Tibial nerve (tissue), 4 donors: ENCODE measurements at regions not wholly inside any gene's neighbourhood (a gene's known extent, or its start where the extent isn't known, plus 50 kb on each side); places are given as distances from the start of the nearest gene placed in this dataset.

Experiments used
- DNase-seq, 2 donors: peaks; one replicate each; pipeline ENCODE4 v3.0.0-alpha.2; 2019; ENCODE audit warnings: low spot score in 2 of 2
- H3K27ac ChIP-seq, 4 donors: fragments of 200-600 bp; sonication (generic) in 3 of 4; one replicate each; pipeline ENCODE4 v1.5.1; 2017 to 2019; ENCODE audit warnings: mild to moderate bottlenecking in 1 of 4
- H3K27me3 ChIP-seq, 2 donors: fragments of 200-600 bp; sonication (generic) in 1 of 2; one replicate each; pipeline versions ENCODE4 v1.5.1 to v1.6.0; 2017 to 2019
- H3K36me3 ChIP-seq, 3 donors: fragments of 200-600 bp; sonication (generic); one replicate each; pipeline ENCODE4 v1.5.1; 2018 to 2019
- H3K4me1 ChIP-seq, 4 donors: fragments of 200-600 bp; sonication (generic) in 3 of 4; one replicate each; pipeline ENCODE4 v1.5.1; 2017 to 2019
- H3K4me3 ChIP-seq, 4 donors: fragments of 200-600 bp; sonication (generic) in 3 of 4; one replicate each; pipeline ENCODE4 v1.5.1; 2017 to 2019; ENCODE audit warnings: mild to moderate bottlenecking in 1 of 4, moderate library complexity in 1 of 4
- H3K9me3 ChIP-seq, 4 donors: fragments of 200-600 bp; sonication (generic) in 3 of 4; one replicate each; pipeline ENCODE4 v1.5.1; 2017 to 2019
- EP300 ChIP-seq, 2 donors: sonication (generic); formaldehyde crosslinking; IDR thresholded peaks; one replicate each; pipeline ENCODE4 v1.6.1; 2017; ENCODE audit warnings: antibody characterized with exemption in 2 of 2, mild to moderate bottlenecking in 1 of 2
- POLR2A ChIP-seq, 2 donors: fragments of 450-650 bp; IDR thresholded peaks; one replicate each; pipeline ENCODE4 v1.6.1; 2017; ENCODE audit warnings: antibody characterized with exemption in 2 of 2, mild to moderate bottlenecking in 2 of 2, moderate library complexity in 2 of 2
- WGBS, 2 donors: methylation state at CpG; one replicate each; pipeline ENCODE4 v1.1.5; 2018; 5-methylcytosine and 5-hydroxymethylcytosine counted together
- TF ChIP-seq, protein P1 (sequence below), 5 experiments: fragments of 200-600 bp in 3 of 5; fragments of 450-650 bp in 2 of 5; sonication (generic) in 3 of 5; IDR thresholded peaks; one replicate each; pipeline ENCODE4 v1.5.1; 2016 to 2019; ENCODE audit warnings: antibody characterized with exemption in 5 of 5, mild to moderate bottlenecking in 3 of 5, moderate library complexity in 2 of 5

DNA sequence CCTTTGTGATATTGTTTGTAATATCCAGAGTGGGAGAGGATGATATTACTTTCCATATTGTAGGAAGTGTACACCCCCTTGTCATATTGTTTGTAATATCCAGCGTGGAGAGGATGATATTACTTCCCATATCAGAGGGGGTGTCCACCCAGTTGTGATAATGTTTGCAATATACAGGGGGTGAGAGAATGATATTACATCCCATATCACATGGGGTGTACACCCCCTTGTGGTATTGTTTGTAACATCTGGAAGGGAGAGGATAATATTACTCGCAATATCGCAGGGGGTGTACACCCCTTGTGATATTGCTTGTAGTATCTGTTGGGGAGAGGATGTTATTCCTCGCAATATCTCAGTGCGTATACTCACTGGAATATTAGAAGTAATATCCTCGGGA lies 61.5 kb downstream of the PRSS23 start:
- Histone ChIP-seq H3K4me1 (no peaks in the 10 kb centered on the region), H3K9me3 (no peaks in the 10 kb centered on the region), H3K27ac (no peak overlapping the region), H3K27me3 (no peaks in the 10 kb centered on the region), H3K4me3 (no peak overlapping the region), H3K36me3 (no peaks in the 10 kb centered on the region)
- TF ChIP-seq EP300 (IDR thresholded peaks at IDR 0.05) (no peak), POLR2A (IDR thresholded peaks at IDR 0.05) (no peak)
- TF ChIP-seq, protein P1, sequence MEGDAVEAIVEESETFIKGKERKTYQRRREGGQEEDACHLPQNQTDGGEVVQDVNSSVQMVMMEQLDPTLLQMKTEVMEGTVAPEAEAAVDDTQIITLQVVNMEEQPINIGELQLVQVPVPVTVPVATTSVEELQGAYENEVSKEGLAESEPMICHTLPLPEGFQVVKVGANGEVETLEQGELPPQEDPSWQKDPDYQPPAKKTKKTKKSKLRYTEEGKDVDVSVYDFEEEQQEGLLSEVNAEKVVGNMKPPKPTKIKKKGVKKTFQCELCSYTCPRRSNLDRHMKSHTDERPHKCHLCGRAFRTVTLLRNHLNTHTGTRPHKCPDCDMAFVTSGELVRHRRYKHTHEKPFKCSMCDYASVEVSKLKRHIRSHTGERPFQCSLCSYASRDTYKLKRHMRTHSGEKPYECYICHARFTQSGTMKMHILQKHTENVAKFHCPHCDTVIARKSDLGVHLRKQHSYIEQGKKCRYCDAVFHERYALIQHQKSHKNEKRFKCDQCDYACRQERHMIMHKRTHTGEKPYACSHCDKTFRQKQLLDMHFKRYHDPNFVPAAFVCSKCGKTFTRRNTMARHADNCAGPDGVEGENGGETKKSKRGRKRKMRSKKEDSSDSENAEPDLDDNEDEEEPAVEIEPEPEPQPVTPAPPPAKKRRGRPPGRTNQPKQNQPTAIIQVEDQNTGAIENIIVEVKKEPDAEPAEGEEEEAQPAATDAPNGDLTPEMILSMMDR (IDR thresholded peaks at IDR 0.05) = no peak
- no peak for DNase-seq
- WGBS, 2 donors = 95% methylated on average over 6 of the region's 6 CpGs

DNA sequence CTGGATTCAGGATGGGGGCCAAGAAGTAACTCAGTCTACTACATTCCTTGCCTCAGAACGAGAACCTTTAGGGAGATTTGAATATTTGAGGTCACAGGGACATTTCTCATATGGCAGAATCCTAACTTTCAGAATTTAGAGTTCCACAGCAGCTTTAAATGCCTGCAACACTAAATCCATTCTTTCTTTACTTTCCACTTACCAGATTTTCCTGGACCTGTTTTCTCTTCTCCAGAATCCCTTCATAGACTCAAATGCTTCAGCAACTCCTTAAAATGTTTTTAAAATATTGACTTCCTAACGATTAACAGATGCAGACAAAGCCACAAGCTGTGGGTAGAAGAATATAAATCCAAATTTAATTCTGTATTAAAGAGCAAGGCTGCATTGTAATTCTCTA lies 63.1 kb downstream of the PRSS23 start:
- Histone ChIP-seq H3K27ac (no peak overlapping the region), H3K4me1 (no peaks in the 10 kb centered on the region), H3K27me3 (no peaks in the 10 kb centered on the region), H3K4me3 (no peak overlapping the region), H3K36me3 (no peaks in the 10 kb centered on the region), H3K9me3 (no peaks in the 10 kb centered on the region)
- WGBS, 2 donors = 35 to 38% methylated on average over 2 of the region's 2 CpGs
- TF ChIP-seq EP300 (IDR thresholded peaks at IDR 0.05) (no peak), POLR2A (IDR thresholded peaks at IDR 0.05) (no peak)
- TF ChIP-seq, protein P1 (IDR thresholded peaks at IDR 0.05) = no peak
- DNase-seq = no peak

DNA sequence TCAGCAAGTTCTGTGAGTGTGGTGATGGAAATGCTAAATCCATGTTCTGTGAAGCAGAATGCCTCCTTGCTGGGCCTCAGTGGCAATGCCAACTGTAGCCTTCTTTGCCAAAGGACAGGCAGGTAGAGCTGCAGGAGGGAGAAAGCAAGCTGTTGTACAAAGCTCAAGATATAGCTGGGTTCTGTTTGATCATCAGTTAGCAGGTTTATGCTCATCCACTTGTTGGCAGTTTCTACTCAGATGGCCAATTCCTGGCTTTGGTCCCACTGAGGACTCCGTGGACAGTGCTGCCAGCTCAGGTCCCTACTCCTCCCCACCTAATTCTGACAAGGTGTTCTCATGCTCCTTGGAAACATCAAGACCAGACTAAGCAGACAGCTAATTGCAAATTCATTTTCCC lies 65.1 kb downstream of the PRSS23 start:
- Histone ChIP-seq H3K4me1 (peaks cover 0 to 7% (median 0%) of the 10 kb centered on the region in 4 donors), H3K27ac (no peak overlapping the region), H3K27me3 (no peaks in the 10 kb centered on the region), H3K4me3 (no peak overlapping the region), H3K9me3 (no peaks in the 10 kb centered on the region), H3K36me3 (no peaks in the 10 kb centered on the region)
- TF ChIP-seq POLR2A (IDR thresholded peaks at IDR 0.05) (no peak), EP300 (IDR thresholded peaks at IDR 0.05) (no peak)
- TF ChIP-seq, protein P1 (IDR thresholded peaks at IDR 0.05) = no peak
- DNase-seq = no peak
- 94 to 100% methylated on average over 1 of the region's 1 CpG for WGBS, 2 donors

DNA sequence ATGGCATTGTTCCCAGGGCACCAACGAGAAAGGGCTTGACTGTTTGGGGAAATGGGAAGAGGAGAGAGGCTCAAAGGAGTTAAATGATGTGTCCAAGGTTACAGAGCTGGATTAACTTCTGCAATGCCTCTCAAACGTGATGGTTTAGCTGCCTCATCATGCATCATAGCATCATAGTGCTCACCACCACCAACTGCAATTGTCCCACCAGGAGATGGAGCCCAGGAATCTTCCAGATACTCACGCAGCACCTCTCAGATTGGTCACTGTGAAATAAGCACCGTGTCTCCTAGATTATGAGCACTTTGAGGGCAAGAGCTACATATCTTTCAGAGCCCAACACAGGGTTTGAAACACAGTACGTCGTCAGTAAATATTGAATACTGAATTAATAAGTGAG lies 69.2 kb downstream of the PRSS23 start:
- Histone ChIP-seq H3K4me3 (no peak overlapping the region), H3K36me3 (no peaks in the 10 kb centered on the region), H3K4me1 (peaks cover 0 to 12% (median 0%) of the 10 kb centered on the region in 4 donors), H3K27me3 (no peaks in the 10 kb centered on the region), H3K27ac (no peak overlapping the region), H3K9me3 (no peaks in the 10 kb centered on the region)
- whole genome bisulfite sequencing, 2 donors = 54 to 57% methylated on average over 6 of the region's 6 CpGs
- no peak for TF ChIP-seq POLR2A (IDR thresholded peaks at IDR 0.05)
- no peak for TF ChIP-seq EP300 (IDR thresholded peaks at IDR 0.05)
- TF ChIP-seq, protein P1 (IDR thresholded peaks at IDR 0.05) = no peak
- DNase-seq = no peak

DNA sequence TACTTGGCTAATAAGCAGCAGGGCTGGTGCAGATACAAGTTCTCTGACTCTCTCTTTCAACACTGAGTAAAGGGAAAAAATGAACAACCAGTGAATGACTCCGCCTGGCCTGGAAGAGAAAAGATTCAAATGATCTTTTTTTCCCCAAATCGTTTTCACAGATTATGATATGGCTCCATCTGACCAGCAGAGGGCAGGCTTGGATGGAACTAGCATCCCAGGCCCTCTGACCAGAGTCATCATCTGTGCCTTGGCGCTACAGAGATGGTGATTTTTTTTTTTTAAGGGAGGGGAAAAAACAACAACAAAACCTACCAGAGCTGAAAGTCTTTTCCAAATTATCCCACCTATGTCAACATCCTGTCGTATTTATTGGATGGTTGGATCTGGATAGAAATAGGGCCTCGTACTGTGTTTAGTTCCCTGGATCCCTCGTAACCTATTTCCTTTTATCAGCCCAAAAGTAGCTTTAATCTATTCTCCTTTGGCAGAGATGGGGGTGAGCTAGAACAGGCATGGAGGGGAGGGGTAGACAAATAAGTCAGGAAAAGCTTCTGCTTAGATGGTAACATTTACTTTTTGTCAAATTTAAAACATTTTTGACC lies 69.7 kb downstream of the PRSS23 start:
- H3K4me1 ChIP-seq = peaks cover 0 to 12% (median 0%) of the 10 kb centered on the region in 4 donors
- H3K9me3 ChIP-seq = no peaks in the 10 kb centered on the region
- DNase-seq = peak; percentile 51 to 79
- 24 to 34% methylated on average over 6 of the region's 6 CpGs for WGBS, 2 donors
- no peaks in the 10 kb centered on the region for H3K36me3 ChIP-seq
- no peaks in the 10 kb centered on the region for H3K27me3 ChIP-seq
- H3K27ac ChIP-seq = peak overlapping the region in 1 of 4 donors; percentile 38
- no peak overlapping the region for H3K4me3 ChIP-seq
- TF ChIP-seq POLR2A (IDR thresholded peaks at IDR 0.05) = no peak
- TF ChIP-seq, protein P1 (IDR thresholded peaks at IDR 0.05) = peak; percentile 66 to 82 (median 77)
- TF ChIP-seq EP300 (IDR thresholded peaks at IDR 0.05) = peak in 1 of 2 donors; percentile 27
